H9 (cell line): ENCODE measurements at regions not wholly inside any gene's neighbourhood (a gene's known extent, or its start where the extent isn't known, plus 50 kb on each side); places are given as distances from the start of the nearest gene placed in this dataset.

Experiments
- DNase-seq: peaks from one replicate; pipeline ENCODE4 v3.0.0-alpha.2; 2017
- H2AFZ ChIP-seq: one replicate; pipeline ENCODE4 v1.6.1; 2013; ENCODE audit warnings: mild to moderate bottlenecking, low read length, control low read depth, moderate library complexity
- H2AK5ac ChIP-seq: 2 replicates; pipeline ENCODE4 v1.6.1; 2013; ENCODE audit warnings: low read length, control low read depth, mixed read lengths; ENCODE audit not compliant: insufficient read length
- H2BK120ac ChIP-seq: one replicate; pipeline ENCODE4 v1.6.1; 2013; ENCODE audit warnings: low read depth, mild to moderate bottlenecking, low read length, control low read depth, inconsistent platforms; ENCODE audit not compliant: poor library complexity, severe bottlenecking
- H2BK12ac ChIP-seq: 2 replicates; pipeline ENCODE4 v1.6.1; 2013; ENCODE audit warnings: low read length, control low read depth, mixed read lengths, low read depth; ENCODE audit not compliant: insufficient read length
- H2BK15ac ChIP-seq: 2 replicates; pipeline ENCODE4 v1.6.1; 2013; ENCODE audit warnings: low read depth, low read length, control low read depth
- H2BK20ac ChIP-seq: one replicate; pipeline ENCODE4 v1.6.1; 2013; ENCODE audit warnings: low read depth, mild to moderate bottlenecking, low read length, control low read depth, inconsistent platforms; ENCODE audit not compliant: poor library complexity, severe bottlenecking
- H2BK5ac ChIP-seq: 2 replicates; pipeline ENCODE4 v1.6.1; 2013; ENCODE audit warnings: low read length, control low read depth, mixed read lengths; ENCODE audit not compliant: insufficient read length
- H3K14ac ChIP-seq: 2 replicates; pipeline ENCODE4 v1.6.1; 2013; ENCODE audit warnings: low read length, control low read depth; ENCODE audit not compliant: insufficient read depth
- H3K18ac ChIP-seq: 2 replicates; pipeline ENCODE4 v1.6.1; 2013; ENCODE audit warnings: low read depth, mild to moderate bottlenecking, mixed read lengths, low read length, control low read depth; ENCODE audit not compliant: insufficient read length
- H3K23ac ChIP-seq: 2 replicates; pipeline ENCODE4 v1.6.1; 2013; ENCODE audit warnings: low read length, control low read depth, mixed read lengths, low read depth; ENCODE audit not compliant: insufficient read length
- H3K23me2 ChIP-seq: 2 replicates; pipeline ENCODE4 v1.6.1; 2013; ENCODE audit warnings: low read depth, mild to moderate bottlenecking, mixed read lengths, low read length, control low read depth; ENCODE audit not compliant: insufficient read length, poor library complexity, severe bottlenecking
- H3K27ac ChIP-seq: 2 replicates; pipeline ENCODE4 v1.5.1; 2013; ENCODE audit warnings: low read length, control low read depth, mixed read lengths, low read depth; ENCODE audit not compliant: insufficient read length
- H3K27me3 ChIP-seq: 2 replicates; pipeline ENCODE4 v1.6.1; 2013; ENCODE audit warnings: low read length, control low read depth, inconsistent platforms; ENCODE audit not compliant: insufficient read depth
- H3K4ac ChIP-seq: 2 replicates; pipeline ENCODE4 v1.6.1; 2013; ENCODE audit warnings: low read depth, mild to moderate bottlenecking, control low read depth, inconsistent platforms, low read length, moderate library complexity
- H3K4me1 ChIP-seq: 2 replicates; pipeline ENCODE4 v1.6.1; 2013; ENCODE audit warnings: low read length, control low read depth, inconsistent platforms; ENCODE audit not compliant: insufficient read depth
- H3K4me2 ChIP-seq: 2 replicates; pipeline ENCODE4 v1.6.1; 2013; ENCODE audit warnings: low read length, control low read depth, mixed read lengths; ENCODE audit not compliant: insufficient read length, insufficient read depth
- H3K56ac ChIP-seq: 2 replicates; pipeline ENCODE4 v1.6.1; 2013; ENCODE audit warnings: low read depth, mild to moderate bottlenecking, mixed read lengths, low read length, control low read depth; ENCODE audit not compliant: insufficient read length
- H3K79me1 ChIP-seq: 2 replicates; pipeline ENCODE4 v1.6.1; 2013; ENCODE audit warnings: low read depth, mild to moderate bottlenecking, moderate library complexity, low read length, control low read depth, inconsistent platforms; ENCODE audit not compliant: insufficient read depth, poor library complexity, severe bottlenecking
- H3K79me2 ChIP-seq: 2 replicates; pipeline ENCODE4 v1.6.1; 2013; ENCODE audit warnings: low read length, control low read depth, inconsistent platforms; ENCODE audit not compliant: insufficient read depth
- H3K9ac ChIP-seq: 2 replicates; pipeline ENCODE4 v1.6.1; 2013; ENCODE audit warnings: low read length, control low read depth, mixed read lengths; ENCODE audit not compliant: insufficient read length; ENCODE audit errors: extremely low read depth
- H3K9me3 ChIP-seq: one replicate; pipeline ENCODE4 v1.6.1; 2013; ENCODE audit warnings: low read depth, low read length, inconsistent platforms; ENCODE audit not compliant: control insufficient read depth
- H3T11ph ChIP-seq: one replicate; pipeline ENCODE4 v1.6.1; 2013; ENCODE audit warnings: mild to moderate bottlenecking, low read length, control low read depth, inconsistent platforms
- H4K20me1 ChIP-seq: one replicate; pipeline ENCODE4 v1.6.1; 2013; ENCODE audit not compliant: control insufficient read depth, insufficient read length, insufficient read depth
- H4K5ac ChIP-seq: 2 replicates; pipeline ENCODE4 v1.6.1; 2013; ENCODE audit warnings: low read depth, mild to moderate bottlenecking, mixed read lengths, low read length, control low read depth; ENCODE audit not compliant: insufficient read length
- H4K8ac ChIP-seq: replicated peaks from 2 replicates; pipeline ENCODE4 v1.6.1; 2013; ENCODE audit warnings: low read length, control low read depth, mixed read lengths, low read depth; ENCODE audit not compliant: insufficient read length
- H4K91ac ChIP-seq: 2 replicates; pipeline ENCODE4 v1.6.1; 2013; ENCODE audit warnings: low read depth, mild to moderate bottlenecking, moderate library complexity, mixed read lengths, low read length, control low read depth; ENCODE audit not compliant: insufficient read length
- H3K27ac Mint-ChIP-seq, 3 experiments: 2 replicates in 2 of 3; 3 replicates in 1 of 3; pipeline ENCODE4 v1.8.0; 2020 to 2021; ENCODE audit warnings: mixed read lengths in 3 of 3, mild to moderate bottlenecking in 1 of 3, moderate library complexity in 1 of 3
- H3K27me3 Mint-ChIP-seq: 2 replicates; pipeline ENCODE4 v1.8.0; 2021; ENCODE audit warnings: low read depth, mild to moderate bottlenecking, moderate library complexity, mixed read lengths
- H3K36me3 Mint-ChIP-seq, 3 experiments: 2 replicates in 2 of 3; 3 replicates in 1 of 3; pipeline ENCODE4 v1.8.0; 2020 to 2021; ENCODE audit warnings: low read depth in 3 of 3, mixed read lengths in 3 of 3; ENCODE audit not compliant: insufficient read depth in 1 of 3
- H3K4me1 Mint-ChIP-seq, 2 experiments: 2 replicates each; pipeline ENCODE4 v1.8.0; 2020; ENCODE audit warnings: mixed read lengths in 2 of 2
- H3K4me3 Mint-ChIP-seq, 2 experiments: 2 replicates in 1 of 2; 3 replicates in 1 of 2; pipeline ENCODE4 v1.8.0; 2020 to 2021; ENCODE audit warnings: mild to moderate bottlenecking in 2 of 2, mixed read lengths in 2 of 2, moderate library complexity in 1 of 2
- H3K9me3 Mint-ChIP-seq, 2 experiments: 2 replicates in 1 of 2; 3 replicates in 1 of 2; pipeline ENCODE4 v1.8.0; 2020; ENCODE audit warnings: mild to moderate bottlenecking in 2 of 2, mixed read lengths in 2 of 2, moderate library complexity in 1 of 2
- CTCF ChIP-seq: fragments of 200-600 bp; sonication (generic); conservative IDR thresholded peaks from 3 replicates; pipeline ENCODE4 v1.8.0; 2021; ENCODE audit warnings: antibody characterized with exemption, mild to moderate bottlenecking
- WGBS: extraction: QIAGEN DNeasy Blood & Tissue Kit; methylation state at CpG from one replicate; pipeline ENCODE4 v1.1.7; 2013; ENCODE audit warnings: missing lambda C conversion rate, low lambda C conversion rate, mixed read lengths; ENCODE audit not compliant: insufficient read length; ENCODE audit errors: extremely low coverage; 5-methylcytosine and 5-hydroxymethylcytosine counted together

- no CpG with 5 or more reads among the region's 3 CpGs for WGBS
- H2BK12ac ChIP-seq: no peak overlapping the region
- no peaks in the 10 kb centered on the region for H3K79me1 ChIP-seq
- H3K56ac ChIP-seq: no peak overlapping the region
- H2BK20ac ChIP-seq: no peak overlapping the region
- H3K4me1 ChIP-seq: no peaks in the 10 kb centered on the region
- H3K79me2 ChIP-seq: no peaks in the 10 kb centered on the region
- DNase-seq: no peak
- no peaks in the 10 kb centered on the region for H3K27me3 ChIP-seq
- H2BK120ac ChIP-seq: no peak overlapping the region
- Mint-ChIP-seq H3K4me1 (peaks cover 17 to 18% of the 10 kb centered on the region in 2 experiments), H3K36me3 (no peaks in the 10 kb centered on the region), H3K27me3 (no peaks in the 10 kb centered on the region), H3K27ac (no peak overlapping the region), H3K9me3 (no peaks in the 10 kb centered on the region), H3K4me3 (no peak overlapping the region)
- no peak overlapping the region for H2BK5ac ChIP-seq
- H3K9me3 ChIP-seq: no peaks in the 10 kb centered on the region
- no peaks in the 10 kb centered on the region for H4K20me1 ChIP-seq
- H4K8ac ChIP-seq: no peak overlapping the region
- H2BK15ac ChIP-seq: no peak overlapping the region
- no peak overlapping the region for H2AK5ac ChIP-seq
- TF ChIP-seq CTCF: no peak
- H3K14ac ChIP-seq: no peak overlapping the region
- H3K27ac ChIP-seq: no peak overlapping the region
- H3K4ac ChIP-seq: no peak overlapping the region
- no peak overlapping the region for H3K23ac ChIP-seq
- H4K5ac ChIP-seq: no peak overlapping the region
- H3T11ph ChIP-seq: no peak overlapping the region
- no peak overlapping the region for H3K18ac ChIP-seq
- H2AFZ ChIP-seq: no peak overlapping the region
- no peak overlapping the region for H4K91ac ChIP-seq
- no peak overlapping the region for H3K4me2 ChIP-seq
- H3K9ac ChIP-seq: no peak overlapping the region
- no peaks in the 10 kb centered on the region for H3K23me2 ChIP-seq
Measured at GRCh38 chr5:120257358-120257971, 206.6 kb upstream of the PRR16 start.
